SK-N-SH (cell line): ENCODE measurements at regions not wholly inside any gene's neighbourhood (a gene's known extent, or its start where the extent isn't known, plus 50 kb on each side); places are given as distances from the start of the nearest gene placed in this dataset.

Source experiments
- CTCF ChIA-PET: fragments of 300-600, 350-600 bp; formaldehyde crosslinking; extraction: SDS; loops from one replicate; lab custom pipeline; 2021; lab: Yijun Ruan, JAX
- POLR2A ChIA-PET: fragments of 350-600 bp; sonication (Branson Sonifier 250); formaldehyde crosslinking; extraction: SDS; loops from one replicate; lab custom pipeline; 2020; ENCODE audit warnings: antibody characterized with exemption, inconsistent platforms; lab: Yijun Ruan, JAX
- DNase-seq: peaks from one replicate; pipeline ENCODE4 v3.0.0; 2012
- H2AFZ ChIP-seq: fragments of 200-600 bp; sonication (generic); 2 replicates; pipeline ENCODE4 v1.8.1; 2016; ENCODE audit warnings: antibody characterized with exemption, mild to moderate bottlenecking, low read depth
- H3F3A ChIP-seq: fragments of 200-600 bp; sonication (generic); replicated peaks from 2 replicates; pipeline ENCODE3; 2016; ENCODE audit warnings: antibody characterized with exemption, mild to moderate bottlenecking; ENCODE audit not compliant: insufficient read depth
- H3K27ac ChIP-seq, 2 experiments: fragments of 200-500 bp in 1 of 2; fragments of 200-600 bp in 1 of 2; sonication (Bioruptor generic) in 1 of 2; sonication (generic), shearing (Covaris generic) in 1 of 2; 2 replicates each; pipeline versions ENCODE4 v1.5.1 to v1.6.1; 2014 to 2016; ENCODE audit warnings: low read depth in 2 of 2, inconsistent platforms in 1 of 2, low read length in 1 of 2, mild to moderate bottlenecking in 1 of 2, mixed read lengths in 1 of 2
- H3K27me3 ChIP-seq: fragments of 200-600 bp; sonication (generic), shearing (Covaris generic); 2 replicates; pipeline ENCODE4 v1.6.1; 2016; ENCODE audit warnings: mixed run types; ENCODE audit not compliant: insufficient read depth
- H3K36me3 ChIP-seq, 2 experiments: fragments of 200-500 bp in 1 of 2; fragments of 200-600 bp in 1 of 2; sonication (Bioruptor generic) in 1 of 2; sonication (generic) in 1 of 2; replicated peaks in 1 of 2; 2 replicates each; pipeline versions ENCODE3 to v1.5.1; 2014 to 2016; ENCODE audit warnings: low read length in 1 of 2, mild to moderate bottlenecking in 1 of 2; ENCODE audit not compliant: insufficient read depth in 2 of 2, control insufficient read depth in 1 of 2
- H3K4me1 ChIP-seq, 2 experiments: fragments of 200-500 bp in 1 of 2; fragments of 200-600 bp in 1 of 2; sonication (Bioruptor generic) in 1 of 2; sonication (generic), shearing (Covaris generic) in 1 of 2; 2 replicates each; pipeline versions ENCODE4 v1.5.1 to v1.6.1; 2014 to 2016; ENCODE audit warnings: low read depth in 1 of 2, low read length in 1 of 2, mixed run types in 1 of 2; ENCODE audit not compliant: insufficient read depth in 2 of 2, control insufficient read depth in 1 of 2
- H3K4me2 ChIP-seq: fragments of 200-600 bp; sonication (generic), shearing (Covaris generic); 2 replicates; pipeline ENCODE4 v1.6.1; 2017; ENCODE audit warnings: mixed run types
- H3K4me3 ChIP-seq, 2 experiments: fragments of 200-500 bp in 1 of 2; fragments of 200-600 bp in 1 of 2; sonication (Bioruptor generic) in 1 of 2; sonication (generic), shearing (Covaris generic) in 1 of 2; 2 replicates each; pipeline versions ENCODE4 v1.5.1 to v1.8.1; 2014 to 2016; ENCODE audit warnings: low read depth in 2 of 2, inconsistent platforms in 1 of 2, low read length in 1 of 2, mild to moderate bottlenecking in 1 of 2, mixed read lengths in 1 of 2, moderate library complexity in 1 of 2
- H3K79me2 ChIP-seq: fragments of 200-600 bp; sonication (generic); 2 replicates; pipeline ENCODE4 v1.8.1; 2017; ENCODE audit warnings: mild to moderate bottlenecking; ENCODE audit not compliant: insufficient read depth
- H3K9ac ChIP-seq: fragments of 200-600 bp; sonication (generic); 2 replicates; pipeline ENCODE4 v1.6.1; 2017; ENCODE audit warnings: mixed run types
- H3K9me2 ChIP-seq: fragments of 200-600 bp; sonication (generic); 2 replicates; pipeline ENCODE4 v1.6.1; 2017; ENCODE audit warnings: mixed run types
- H3K9me3 ChIP-seq: fragments of 200-600 bp; sonication (generic); 2 replicates; pipeline ENCODE4 v1.6.1; 2017; ENCODE audit warnings: mixed run types, mild to moderate bottlenecking, moderate library complexity
- H4K20me1 ChIP-seq: fragments of 200-600 bp; sonication (generic); 2 replicates; pipeline ENCODE4 v1.6.1; 2017; ENCODE audit warnings: mild to moderate bottlenecking, mixed run types; ENCODE audit not compliant: insufficient read depth
- GATA2 ChIP-seq: sonication (generic); formaldehyde crosslinking; IDR thresholded peaks from 2 replicates; pipeline ENCODE4 v1.5.0; 2020; ENCODE audit warnings: mild to moderate bottlenecking, missing genetic modification reagents
- JUND ChIP-seq: IDR thresholded peaks from 2 replicates; pipeline ENCODE4 v1.4.0; 2012
- MEF2A ChIP-seq: IDR thresholded peaks from 2 replicates; pipeline ENCODE4 v1.4.0; 2012; ENCODE audit warnings: low read depth, borderline replicate concordance
- NFIC ChIP-seq: IDR thresholded peaks from 2 replicates; pipeline ENCODE4 v1.4.0; 2012; ENCODE audit warnings: borderline replicate concordance
- POLR2AphosphoS5 ChIP-seq: IDR thresholded peaks from 2 replicates; pipeline ENCODE4 v1.6.1; 2012; ENCODE audit warnings: low read depth, low read length
- SMC3 ChIP-seq: IDR thresholded peaks from 2 replicates; pipeline ENCODE4 v1.6.1; 2012; ENCODE audit warnings: low read depth, low read length, improper control_type of control experiment
- TEAD4 ChIP-seq: IDR thresholded peaks from 2 replicates; pipeline ENCODE4 v1.4.0; 2012; ENCODE audit warnings: mild to moderate bottlenecking, borderline replicate concordance; ENCODE audit not compliant: insufficient read depth
- YY1 ChIP-seq: IDR thresholded peaks from 2 replicates; pipeline ENCODE4 v1.4.0; 2012; ENCODE audit warnings: low read depth, mild to moderate bottlenecking
- WGBS: methylation state at CpG from one replicate; pipeline ENCODE4 v1.1.6; 2017; ENCODE audit warnings: low lambda C conversion rate; 5-methylcytosine and 5-hydroxymethylcytosine counted together
- TF ChIP-seq, protein P1 (sequence below): IDR thresholded peaks from 2 replicates; pipeline ENCODE4 v1.4.0; 2012; ENCODE audit warnings: low read depth
- TF ChIP-seq, protein P2 (sequence below): IDR thresholded peaks from 2 replicates; pipeline ENCODE4; 2012
- TF ChIP-seq, protein P3 (sequence below): fragments of 150-350 bp; IDR thresholded peaks from 2 replicates; pipeline ENCODE4 v1.6.1; 2016; ENCODE audit warnings: mild to moderate bottlenecking, low read depth, low read length
- TF ChIP-seq, protein P4 (sequence below): fragments of 200-600 bp; sonication (generic); IDR thresholded peaks from 2 replicates; pipeline ENCODE4 v1.6.1; 2017; ENCODE audit warnings: antibody characterized with exemption, mild to moderate bottlenecking, moderate library complexity
- TF ChIP-seq, protein P5 (sequence below): IDR thresholded peaks from 2 replicates; pipeline ENCODE4 v1.4.0; 2012; ENCODE audit warnings: low read depth, borderline replicate concordance

DNA sequence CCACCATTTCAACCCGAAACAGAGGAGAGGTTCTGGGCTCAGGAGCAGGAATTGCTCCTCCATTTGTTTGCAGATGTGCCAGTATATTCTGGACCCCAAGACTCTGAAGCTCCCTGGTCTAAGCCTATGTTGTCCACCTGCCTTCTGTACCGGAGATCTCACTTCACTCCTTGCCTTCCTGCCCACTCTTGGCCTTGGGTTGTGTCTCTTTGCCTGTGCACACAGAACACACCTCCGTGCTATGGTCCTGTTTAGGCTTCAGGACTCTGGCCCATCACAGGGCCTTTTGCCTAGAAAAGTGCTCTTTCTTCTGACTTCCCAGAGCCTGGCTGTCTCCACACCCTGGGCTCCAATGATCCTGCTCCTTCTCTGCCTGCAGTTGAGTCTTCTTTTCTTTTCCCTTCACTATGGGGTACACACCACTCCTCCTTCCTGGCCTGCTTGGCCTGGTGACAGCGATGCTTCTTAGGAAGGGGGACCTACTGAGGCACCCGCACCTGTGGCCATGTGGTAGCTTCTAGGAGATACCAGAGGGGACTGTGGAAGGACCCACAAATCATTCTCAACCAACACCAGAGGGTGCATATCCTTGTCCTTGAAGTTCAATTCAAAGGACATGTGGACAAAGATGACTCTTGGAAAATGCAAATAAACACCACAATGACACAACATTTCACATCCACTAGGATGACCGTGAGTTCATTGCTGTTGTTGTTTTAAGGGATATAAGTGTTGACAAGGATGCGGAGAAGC, 75.1 kb downstream of the FOXA2 start:
- no peaks in the 10 kb centered on the region for H3K36me3 ChIP-seq
- peaks cover 35% of the 10 kb centered on the region; the same call in 1 of the 2 replicates for H3K27me3 ChIP-seq
- H3K9ac ChIP-seq, result no peak overlapping the region
- no peaks in the 10 kb centered on the region for H3K9me3 ChIP-seq
- no peaks in the 10 kb centered on the region for H3K79me2 ChIP-seq
- CTCF ChIA-PET, result no interaction called here
- H4K20me1 ChIP-seq, result no peaks in the 10 kb centered on the region
- no peak overlapping the region for H3K4me3 ChIP-seq
- no peaks in the 10 kb centered on the region for H3K4me1 ChIP-seq
- no peak overlapping the region for H2AFZ ChIP-seq
- WGBS, result 11% methylated on average over 6 of the region's 7 CpGs
- POLR2A ChIA-PET, result no interaction called here
- no peak overlapping the region for H3K4me2 ChIP-seq
- DNase-seq, result no peak
- no peaks in the 10 kb centered on the region for H3K9me2 ChIP-seq
- no peak overlapping the region for H3K27ac ChIP-seq
- TF ChIP-seq, protein P1, sequence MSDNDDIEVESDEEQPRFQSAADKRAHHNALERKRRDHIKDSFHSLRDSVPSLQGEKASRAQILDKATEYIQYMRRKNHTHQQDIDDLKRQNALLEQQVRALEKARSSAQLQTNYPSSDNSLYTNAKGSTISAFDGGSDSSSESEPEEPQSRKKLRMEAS, result no peak
- no peak for TF ChIP-seq MEF2A
- TF ChIP-seq, protein P2, sequence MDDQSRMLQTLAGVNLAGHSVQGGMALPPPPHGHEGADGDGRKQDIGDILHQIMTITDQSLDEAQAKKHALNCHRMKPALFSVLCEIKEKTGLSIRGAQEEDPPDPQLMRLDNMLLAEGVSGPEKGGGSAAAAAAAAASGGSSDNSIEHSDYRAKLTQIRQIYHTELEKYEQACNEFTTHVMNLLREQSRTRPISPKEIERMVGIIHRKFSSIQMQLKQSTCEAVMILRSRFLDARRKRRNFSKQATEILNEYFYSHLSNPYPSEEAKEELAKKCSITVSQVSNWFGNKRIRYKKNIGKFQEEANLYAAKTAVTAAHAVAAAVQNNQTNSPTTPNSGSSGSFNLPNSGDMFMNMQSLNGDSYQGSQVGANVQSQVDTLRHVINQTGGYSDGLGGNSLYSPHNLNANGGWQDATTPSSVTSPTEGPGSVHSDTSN, result no peak
- no peak for TF ChIP-seq YY1
- no peak for TF ChIP-seq TEAD4
- TF ChIP-seq, protein P3, sequence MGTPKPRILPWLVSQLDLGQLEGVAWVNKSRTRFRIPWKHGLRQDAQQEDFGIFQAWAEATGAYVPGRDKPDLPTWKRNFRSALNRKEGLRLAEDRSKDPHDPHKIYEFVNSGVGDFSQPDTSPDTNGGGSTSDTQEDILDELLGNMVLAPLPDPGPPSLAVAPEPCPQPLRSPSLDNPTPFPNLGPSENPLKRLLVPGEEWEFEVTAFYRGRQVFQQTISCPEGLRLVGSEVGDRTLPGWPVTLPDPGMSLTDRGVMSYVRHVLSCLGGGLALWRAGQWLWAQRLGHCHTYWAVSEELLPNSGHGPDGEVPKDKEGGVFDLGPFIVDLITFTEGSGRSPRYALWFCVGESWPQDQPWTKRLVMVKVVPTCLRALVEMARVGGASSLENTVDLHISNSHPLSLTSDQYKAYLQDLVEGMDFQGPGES, result no peak
- TF ChIP-seq, protein P4, sequence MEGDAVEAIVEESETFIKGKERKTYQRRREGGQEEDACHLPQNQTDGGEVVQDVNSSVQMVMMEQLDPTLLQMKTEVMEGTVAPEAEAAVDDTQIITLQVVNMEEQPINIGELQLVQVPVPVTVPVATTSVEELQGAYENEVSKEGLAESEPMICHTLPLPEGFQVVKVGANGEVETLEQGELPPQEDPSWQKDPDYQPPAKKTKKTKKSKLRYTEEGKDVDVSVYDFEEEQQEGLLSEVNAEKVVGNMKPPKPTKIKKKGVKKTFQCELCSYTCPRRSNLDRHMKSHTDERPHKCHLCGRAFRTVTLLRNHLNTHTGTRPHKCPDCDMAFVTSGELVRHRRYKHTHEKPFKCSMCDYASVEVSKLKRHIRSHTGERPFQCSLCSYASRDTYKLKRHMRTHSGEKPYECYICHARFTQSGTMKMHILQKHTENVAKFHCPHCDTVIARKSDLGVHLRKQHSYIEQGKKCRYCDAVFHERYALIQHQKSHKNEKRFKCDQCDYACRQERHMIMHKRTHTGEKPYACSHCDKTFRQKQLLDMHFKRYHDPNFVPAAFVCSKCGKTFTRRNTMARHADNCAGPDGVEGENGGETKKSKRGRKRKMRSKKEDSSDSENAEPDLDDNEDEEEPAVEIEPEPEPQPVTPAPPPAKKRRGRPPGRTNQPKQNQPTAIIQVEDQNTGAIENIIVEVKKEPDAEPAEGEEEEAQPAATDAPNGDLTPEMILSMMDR, result no peak
- TF ChIP-seq, all 33 proteins: peak for 0
- H3F3A ChIP-seq, result no peaks in the 10 kb centered on the region

DNA sequence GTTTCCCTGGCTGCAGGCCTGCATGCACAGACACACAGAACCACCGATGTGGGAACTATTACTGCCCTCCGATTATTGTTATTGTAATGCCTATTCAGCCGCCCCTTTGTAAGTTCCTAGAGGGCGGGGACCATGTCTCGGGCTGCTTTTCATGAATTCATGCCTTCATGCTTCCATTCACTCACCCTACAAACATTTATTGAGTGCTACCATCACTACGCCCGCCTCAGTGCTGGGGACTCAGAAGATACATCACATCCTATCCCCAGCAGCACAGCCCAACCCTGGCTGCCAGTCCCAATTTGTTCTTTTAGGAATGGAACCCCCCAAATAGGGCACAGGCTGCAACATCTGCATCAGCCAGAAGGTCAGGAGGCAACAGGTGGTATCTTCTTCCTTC, 75.9 kb downstream of the FOXA2 start:
- CTCF ChIA-PET, result no interaction called here
- TF ChIP-seq, protein P5, sequence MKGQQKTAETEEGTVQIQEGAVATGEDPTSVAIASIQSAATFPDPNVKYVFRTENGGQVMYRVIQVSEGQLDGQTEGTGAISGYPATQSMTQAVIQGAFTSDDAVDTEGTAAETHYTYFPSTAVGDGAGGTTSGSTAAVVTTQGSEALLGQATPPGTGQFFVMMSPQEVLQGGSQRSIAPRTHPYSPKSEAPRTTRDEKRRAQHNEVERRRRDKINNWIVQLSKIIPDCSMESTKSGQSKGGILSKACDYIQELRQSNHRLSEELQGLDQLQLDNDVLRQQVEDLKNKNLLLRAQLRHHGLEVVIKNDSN, result no peak
- TF ChIP-seq NFIC (no peak), JUND (no peak), POLR2AphosphoS5 (no peak), GATA2 (no peak), SMC3 (no peak)
- H3K27me3 ChIP-seq, result peaks cover 41% of the 10 kb centered on the region; the same call in 1 of the 2 replicates

More for the DNA sequence above, 75.9 kb downstream of the FOXA2 start:
- Histone ChIP-seq H3K4me1 (no peaks in the 10 kb centered on the region), H3K4me3 (no peak overlapping the region), H3K9ac (no peak overlapping the region), H2AFZ (no peak overlapping the region), H3K36me3 (no peaks in the 10 kb centered on the region), H3K79me2 (no peaks in the 10 kb centered on the region), H3F3A (no peaks in the 10 kb centered on the region), H3K9me2 (no peaks in the 10 kb centered on the region), H4K20me1 (no peaks in the 10 kb centered on the region), H3K27ac (no peak overlapping the region), H3K9me3 (no peaks in the 10 kb centered on the region), H3K4me2 (no peak overlapping the region)
- POLR2A ChIA-PET, result no interaction called here
- no peak for DNase-seq
- WGBS, result 25% methylated on average over 7 of the region's 7 CpGs
